ENCODE measurements at regions not wholly inside any gene's neighbourhood (a gene's known extent, or its start where the extent isn't known, plus 50 kb on each side); places are given as distances from the start of the nearest gene placed in this dataset.

- H3K9me3 Mint-ChIP-seq (ENCODE audit: unreplicated experiment), result no peaks in the 10 kb centered on the region
- DNase-seq (ENCODE audit: unreplicated experiment), result no peak
- no peaks in the 10 kb centered on the region for H3K36me3 Mint-ChIP-seq (ENCODE audit: insufficient read depth, unreplicated experiment)
- no peak for TF ChIP-seq CTCF (IDR thresholded peaks at IDR 0.05; ENCODE audit: unreplicated experiment)
- CTCF ChIA-PET, result no interaction called here
- no peaks in the 10 kb centered on the region for H3K4me1 Mint-ChIP-seq (ENCODE audit: insufficient read depth, unreplicated experiment)
- intact Hi-C loops (cut with micrococcal nuclease), result no loop called here
- H3K4me3 Mint-ChIP-seq (ENCODE audit: unreplicated experiment), result no peak overlapping the region
- H3K27ac Mint-ChIP-seq (ENCODE audit: low read depth, unreplicated experiment), result no peak overlapping the region
- POLR2A ChIA-PET, result interaction anchor here (0.5 kb wide), 1 partner anchor 256 kb away, joined by 3 read pairs; no protein-coding TSS in a partner anchor
- H3K27me3 Mint-ChIP-seq (ENCODE audit: insufficient read depth, unreplicated experiment), result no peaks in the 10 kb centered on the region
- no TSS peak for BruUV-seq (replicated peaks)
These were observed 327.8 kb upstream of the MAN1A1 start for GRCh38 chr6:119677384-119677783.

GRCh38 chr6:119676961-119677360 lies 327.4 kb upstream of the MAN1A1 start:
- H3K9me3 Mint-ChIP-seq (ENCODE audit: unreplicated experiment), result no peaks in the 10 kb centered on the region
- ChIA-PET CTCF (no interaction called here), POLR2A (interaction anchor here (0.5 to 1.4 kb wide), 2 partner anchors 9 to 256 kb away, joined by 3 to 4 read pairs; no protein-coding TSS in a partner anchor)
- no peak overlapping the region for H3K4me3 Mint-ChIP-seq (ENCODE audit: unreplicated experiment)
- DNase-seq (ENCODE audit: unreplicated experiment), result no peak
- H3K27me3 Mint-ChIP-seq (ENCODE audit: insufficient read depth, unreplicated experiment), result no peaks in the 10 kb centered on the region
- no peak for TF ChIP-seq CTCF (IDR thresholded peaks at IDR 0.05; ENCODE audit: unreplicated experiment)
- intact Hi-C loops (cut with micrococcal nuclease), result no loop called here
- no peaks in the 10 kb centered on the region for H3K4me1 Mint-ChIP-seq (ENCODE audit: insufficient read depth, unreplicated experiment)
- BruUV-seq (replicated peaks), result no TSS peak
- no peak overlapping the region for H3K27ac Mint-ChIP-seq (ENCODE audit: low read depth, unreplicated experiment)
- no peaks in the 10 kb centered on the region for H3K36me3 Mint-ChIP-seq (ENCODE audit: insufficient read depth, unreplicated experiment)

GRCh38 chr6:119676230-119676629 lies 326.7 kb upstream of the MAN1A1 start:
- CTCF ChIA-PET, result no interaction called here
- Mint-ChIP-seq H3K27me3 (ENCODE audit: insufficient read depth, unreplicated experiment) (no peaks in the 10 kb centered on the region), H3K9me3 (ENCODE audit: unreplicated experiment) (no peaks in the 10 kb centered on the region), H3K36me3 (ENCODE audit: insufficient read depth, unreplicated experiment) (no peaks in the 10 kb centered on the region), H3K4me3 (ENCODE audit: unreplicated experiment) (no peak overlapping the region), H3K27ac (ENCODE audit: low read depth, unreplicated experiment) (no peak overlapping the region), H3K4me1 (ENCODE audit: insufficient read depth, unreplicated experiment) (no peaks in the 10 kb centered on the region)
- no TSS peak for BruUV-seq (replicated peaks)
- intact Hi-C loops (cut with micrococcal nuclease), result no loop called here
- no peak for DNase-seq (ENCODE audit: unreplicated experiment)
- no peak for TF ChIP-seq CTCF (IDR thresholded peaks at IDR 0.05; ENCODE audit: unreplicated experiment)
- POLR2A ChIA-PET, result interaction anchor here (1.4 kb wide), 1 partner anchor 8 kb away, joined by 4 read pairs; no protein-coding TSS in a partner anchor

GRCh38 chr6:119673741-119674140 lies 324.2 kb upstream of the MAN1A1 start:
- no TSS peak for BruUV-seq (replicated peaks)
- no peak for TF ChIP-seq CTCF (IDR thresholded peaks at IDR 0.05; ENCODE audit: unreplicated experiment)
- H3K4me1 Mint-ChIP-seq (ENCODE audit: insufficient read depth, unreplicated experiment), result no peaks in the 10 kb centered on the region
- H3K27me3 Mint-ChIP-seq (ENCODE audit: insufficient read depth, unreplicated experiment), result no peaks in the 10 kb centered on the region
- H3K9me3 Mint-ChIP-seq (ENCODE audit: unreplicated experiment), result no peaks in the 10 kb centered on the region
- intact Hi-C loops (cut with micrococcal nuclease), result no loop called here
- POLR2A ChIA-PET, result interaction anchor here (0.7 kb wide), 1 partner anchor 39 kb away, joined by 3 read pairs; no protein-coding TSS in a partner anchor
- H3K27ac Mint-ChIP-seq (ENCODE audit: low read depth, unreplicated experiment), result no peak overlapping the region
- CTCF ChIA-PET, result no interaction called here
- DNase-seq (ENCODE audit: unreplicated experiment), result no peak
- H3K36me3 Mint-ChIP-seq (ENCODE audit: insufficient read depth, unreplicated experiment), result no peaks in the 10 kb centered on the region
- no peak overlapping the region for H3K4me3 Mint-ChIP-seq (ENCODE audit: unreplicated experiment)
